ENCODE measurements at regions not wholly inside any gene's neighbourhood (a gene's known extent, or its start where the extent isn't known, plus 50 kb on each side); places are given as distances from the start of the nearest gene placed in this dataset.

- TF ChIP-seq CTCF (IDR thresholded peaks at IDR 0.05) (no peak), POLR2AphosphoS5 (IDR thresholded peaks at IDR 0.05) (no peak), POLR2A (IDR thresholded peaks at IDR 0.05) (no peak)
These were observed 190.7 kb downstream of the ZNF674 start for GRCh38 chrX:46354481-46354880.
